IPS-18c (cell line): ENCODE measurements at regions not wholly inside any gene's neighbourhood (a gene's known extent, or its start where the extent isn't known, plus 50 kb on each side); places are given as distances from the start of the nearest gene placed in this dataset.

Source experiments
- H3K4me3 ChIP-seq: 2 replicates; pipeline ENCODE4 v1.7.0; 2013; ENCODE audit warnings: low read depth, mild to moderate bottlenecking, low read length, moderate library complexity; ENCODE audit not compliant: insufficient read depth
- H3K9me3 ChIP-seq: one replicate; pipeline ENCODE4 v1.6.1; 2013; ENCODE audit warnings: mild to moderate bottlenecking, low read length, moderate library complexity; ENCODE audit not compliant: control insufficient read depth, insufficient read depth

DNA sequence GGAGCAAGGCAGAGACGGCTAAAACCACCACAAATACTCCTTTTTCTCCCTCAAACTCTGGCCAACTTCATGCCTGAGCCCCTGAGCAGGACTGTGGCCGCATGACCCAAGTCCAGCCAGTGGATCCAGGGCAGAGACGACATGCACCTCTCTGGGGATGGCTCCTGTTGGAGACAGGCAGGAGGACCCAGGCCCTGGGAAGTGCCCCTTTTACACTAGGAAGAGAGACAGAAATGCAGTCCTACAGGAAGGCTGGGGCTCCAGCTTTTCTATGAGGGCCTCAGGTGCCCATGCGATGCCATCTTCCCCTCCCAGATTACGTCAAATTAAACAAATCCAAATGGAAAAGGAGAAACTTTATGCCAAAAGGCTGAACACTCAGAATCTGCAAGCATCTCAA lies 498.0 kb downstream of the BRD1 start:
- Histone ChIP-seq H3K4me3 (no peak overlapping the region), H3K9me3 (peaks cover 2% of the 10 kb centered on the region)

DNA sequence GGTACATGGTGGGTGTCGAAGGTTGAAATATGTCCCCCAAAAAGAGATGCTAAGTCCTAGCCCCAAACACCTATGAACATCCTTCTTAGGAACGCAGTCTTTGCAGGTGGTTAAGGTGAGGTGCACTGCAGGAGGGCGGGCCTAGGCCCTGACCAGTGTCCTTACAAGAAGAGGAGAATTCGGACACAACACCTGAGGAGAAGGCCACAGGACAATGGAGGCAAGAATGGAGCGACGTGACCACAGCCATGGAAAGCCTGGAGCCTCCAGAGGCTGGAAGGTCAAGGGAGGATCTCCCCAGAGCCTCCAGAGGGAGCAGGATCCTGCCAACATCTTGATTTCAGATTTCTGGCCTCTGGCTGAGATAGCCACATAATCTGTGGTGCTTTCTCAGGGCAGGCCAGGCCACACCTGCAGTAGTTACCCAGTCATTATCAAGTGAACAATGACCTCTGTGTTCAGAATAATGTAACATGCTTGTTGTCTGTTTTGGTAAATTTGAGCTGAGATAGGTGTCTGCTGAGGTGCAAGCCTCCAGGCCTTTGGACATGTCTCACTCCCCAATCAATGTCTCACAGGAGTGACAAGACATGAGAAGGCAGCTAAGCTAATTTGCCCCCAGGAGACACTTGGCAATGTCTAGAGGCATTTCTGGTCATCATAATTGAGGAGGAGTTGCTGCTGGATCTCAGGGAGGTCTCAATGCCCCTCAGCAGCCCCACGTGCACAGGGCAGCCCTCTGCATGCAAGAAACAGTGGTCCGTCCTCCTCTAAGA lies 498.9 kb downstream of the BRD1 start:
- H3K9me3 ChIP-seq: peaks cover 2% of the 10 kb centered on the region
- H3K4me3 ChIP-seq: no peak overlapping the region

DNA sequence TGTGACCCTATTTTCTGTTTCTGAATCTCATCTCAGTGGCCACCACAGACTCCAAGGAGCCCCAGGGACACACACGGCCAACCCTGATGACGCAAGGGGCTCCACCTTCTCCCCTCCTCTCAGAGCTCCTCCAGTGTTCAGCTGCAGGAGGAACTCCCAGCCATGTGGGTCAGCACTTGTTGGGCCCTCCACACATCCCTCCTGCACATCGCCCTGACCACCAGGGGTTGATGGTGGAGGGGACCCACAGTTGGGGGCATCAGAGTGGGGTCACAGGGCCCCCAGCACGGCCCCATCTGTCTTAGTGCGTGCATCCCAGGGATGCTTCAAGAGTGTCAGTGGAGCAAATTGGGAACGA lies 499.6 kb downstream of the BRD1 start:
- H3K9me3 ChIP-seq: peaks cover 2% of the 10 kb centered on the region
- no peak overlapping the region for H3K4me3 ChIP-seq

DNA sequence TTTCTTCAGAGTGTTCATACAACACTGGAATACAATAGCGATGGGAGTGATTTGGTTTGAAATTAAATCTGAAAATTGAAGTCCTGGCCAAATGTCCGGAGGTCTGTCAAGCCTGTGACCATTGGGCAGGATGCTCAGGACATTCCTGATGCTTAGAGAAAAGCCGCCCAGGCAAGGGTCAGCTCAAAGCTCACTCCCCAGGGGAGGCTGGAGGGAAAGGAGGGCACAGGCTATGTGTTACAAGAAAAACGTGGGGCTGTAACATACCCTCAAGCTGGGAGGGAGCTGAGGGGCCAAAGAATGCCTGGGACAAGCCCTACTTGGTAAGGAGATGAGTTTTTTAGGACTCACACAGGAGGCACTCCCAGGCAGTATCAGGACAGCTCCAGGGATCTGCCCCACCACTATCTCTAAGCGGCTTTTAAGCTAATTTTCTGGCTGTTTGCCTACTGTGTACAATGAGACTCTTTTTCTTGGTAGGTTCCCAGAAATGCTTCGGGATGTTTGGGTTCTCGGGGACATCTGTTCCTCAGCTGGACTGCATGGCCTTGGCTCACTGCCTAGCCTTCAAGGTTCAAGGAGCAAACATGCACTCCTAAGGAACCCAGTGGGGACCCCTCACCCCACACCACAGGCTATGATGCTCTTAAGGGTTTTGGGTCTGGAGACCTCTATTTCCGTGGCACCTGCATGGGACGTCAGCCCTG lies 500.1 kb downstream of the BRD1 start:
- Histone ChIP-seq H3K9me3 (peaks cover 2% of the 10 kb centered on the region), H3K4me3 (no peak overlapping the region)

DNA sequence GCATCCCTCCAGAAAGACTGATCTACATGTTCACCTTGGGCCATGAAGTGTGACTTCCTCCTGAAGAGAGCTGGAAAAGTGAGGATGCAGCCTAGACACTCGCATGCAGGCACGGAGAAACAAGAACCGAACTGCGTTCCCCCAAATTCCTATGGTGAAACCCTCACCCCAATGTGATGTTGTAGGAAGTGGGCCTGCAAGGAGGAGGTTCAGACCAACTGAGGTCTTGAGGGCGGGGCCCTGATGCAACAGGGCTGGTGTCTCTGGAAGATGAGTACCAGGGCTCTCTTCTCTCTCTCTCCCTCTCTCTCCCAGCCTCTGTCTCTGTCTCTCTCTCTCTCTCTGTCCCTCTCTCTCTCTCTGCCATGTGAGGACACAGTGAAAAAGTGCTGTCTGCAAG lies 501.1 kb downstream of the BRD1 start:
- Histone ChIP-seq H3K4me3 (no peak overlapping the region), H3K9me3 (peaks cover 2% of the 10 kb centered on the region)

DNA sequence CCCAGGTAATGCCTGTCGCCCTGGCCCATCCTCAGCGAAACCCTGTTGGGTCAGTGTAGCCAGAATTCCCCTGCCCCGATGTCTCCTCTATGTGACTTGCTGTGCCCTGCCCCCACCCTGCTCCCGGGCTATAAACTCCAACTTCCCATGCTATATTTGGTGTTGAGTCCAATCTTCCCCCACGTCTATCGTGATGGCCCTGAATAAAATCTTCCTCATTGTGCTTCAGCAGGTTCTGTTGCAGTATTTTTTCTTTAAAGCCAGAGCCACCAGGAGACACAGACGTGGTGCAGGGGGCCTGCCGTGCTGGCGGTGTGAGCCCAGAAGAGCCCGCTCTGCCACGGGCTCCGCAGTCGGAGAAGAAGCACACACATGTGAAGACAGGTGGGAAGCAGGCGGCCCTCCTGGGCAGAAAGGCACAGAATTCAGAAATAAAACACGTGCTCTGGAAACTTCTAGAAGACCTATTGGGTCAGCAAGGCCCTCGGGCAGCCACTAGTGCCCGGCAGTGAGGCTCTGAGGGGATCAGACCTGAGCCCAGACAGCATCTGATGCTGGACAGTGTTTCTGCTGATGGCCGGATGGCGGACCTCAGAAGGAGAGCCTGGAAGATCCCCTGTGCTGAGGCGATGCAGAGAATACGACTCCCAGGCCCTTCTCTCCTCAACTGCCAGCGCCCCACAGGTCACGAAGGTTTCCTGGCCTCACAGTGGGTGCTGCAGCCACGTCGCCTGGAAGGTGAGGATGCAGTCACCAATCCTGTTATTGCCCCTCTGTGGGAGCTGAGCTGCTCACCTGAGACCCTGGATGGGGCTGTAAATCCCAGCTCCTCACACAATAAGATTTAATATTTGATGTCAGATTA lies 501.9 kb downstream of the BRD1 start:
- Histone ChIP-seq H3K9me3 (peaks cover 2% of the 10 kb centered on the region), H3K4me3 (no peak overlapping the region)

DNA sequence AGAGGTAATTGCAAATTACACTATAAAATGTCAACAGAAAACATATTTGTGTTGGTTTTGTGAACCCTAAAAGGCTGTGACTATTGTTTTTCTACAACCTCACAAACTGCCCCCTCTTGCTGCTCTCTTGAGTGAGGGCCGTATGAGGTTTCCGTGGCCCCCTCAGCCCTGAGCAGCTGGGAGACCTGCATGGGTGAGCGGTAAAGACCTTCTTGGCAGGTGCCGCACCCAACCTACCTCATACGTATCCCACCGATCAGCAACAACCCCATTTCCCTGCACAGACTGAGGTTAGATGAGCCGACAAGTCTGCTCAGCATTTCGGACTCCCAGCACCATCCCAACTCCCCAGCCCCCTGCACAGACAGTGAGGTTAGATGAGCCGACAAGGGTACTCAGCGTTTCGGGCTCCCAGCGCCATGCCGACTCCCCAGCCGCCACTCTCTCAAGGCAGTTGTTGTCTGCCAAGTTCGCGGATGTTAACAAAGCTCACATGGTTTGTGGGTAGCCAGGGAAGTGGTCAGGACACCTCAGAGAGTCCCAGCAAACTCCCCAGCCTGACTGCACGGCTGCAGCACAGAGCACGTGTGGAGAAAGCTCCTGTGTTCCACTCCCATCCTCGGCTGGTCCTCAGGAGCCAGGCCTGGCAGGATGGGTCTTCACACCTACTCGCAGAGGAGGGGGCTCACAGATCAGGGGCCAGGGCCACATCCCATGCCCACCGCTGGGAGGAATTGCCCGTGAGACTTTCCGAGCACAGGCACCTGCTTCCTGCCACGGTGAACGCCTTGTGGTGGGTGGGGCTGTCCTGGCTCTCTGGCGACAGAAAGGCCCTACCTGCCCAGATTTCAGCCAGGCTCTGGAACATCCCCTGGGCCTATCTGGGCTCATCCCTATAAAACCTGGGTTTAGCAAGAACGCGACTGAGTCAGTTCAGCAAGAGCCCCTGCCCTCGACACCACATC lies 502.9 kb downstream of the BRD1 start:
- Histone ChIP-seq H3K4me3 (no peak overlapping the region), H3K9me3 (peaks cover 2% of the 10 kb centered on the region)

DNA sequence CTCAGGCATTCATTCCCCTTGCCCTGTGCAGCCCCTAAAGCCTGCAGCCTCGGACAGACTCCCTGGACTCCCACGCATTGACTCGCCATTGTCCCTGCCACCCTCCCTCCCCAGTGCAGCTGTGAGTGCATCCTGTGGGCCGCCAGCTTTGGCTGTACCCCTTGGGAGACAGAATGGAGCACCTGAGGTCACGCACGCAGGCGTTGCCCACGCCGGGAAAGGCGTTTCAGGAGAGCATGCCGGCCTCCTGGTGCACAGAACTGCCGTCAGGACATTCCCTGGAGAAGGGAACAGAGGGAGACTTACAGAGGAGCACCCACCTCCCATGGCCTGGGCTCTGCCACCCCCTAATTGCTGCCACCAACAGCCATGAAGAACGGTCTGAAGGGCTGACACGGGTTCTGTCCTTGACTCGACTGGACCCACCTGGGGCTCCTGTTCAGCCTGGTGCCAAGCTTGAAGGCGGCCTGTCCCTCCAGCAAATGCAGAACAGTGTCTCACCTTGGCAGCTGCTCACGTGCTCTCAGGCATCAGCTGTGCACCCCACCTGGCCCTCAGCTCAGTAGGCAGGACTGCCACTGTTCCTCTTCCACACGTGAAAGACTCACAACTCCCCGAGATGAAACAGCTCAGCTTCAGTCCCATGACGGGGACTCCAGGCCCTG lies 503.8 kb downstream of the BRD1 start:
- Histone ChIP-seq H3K9me3 (peaks cover 2% of the 10 kb centered on the region), H3K4me3 (no peak overlapping the region)

DNA sequence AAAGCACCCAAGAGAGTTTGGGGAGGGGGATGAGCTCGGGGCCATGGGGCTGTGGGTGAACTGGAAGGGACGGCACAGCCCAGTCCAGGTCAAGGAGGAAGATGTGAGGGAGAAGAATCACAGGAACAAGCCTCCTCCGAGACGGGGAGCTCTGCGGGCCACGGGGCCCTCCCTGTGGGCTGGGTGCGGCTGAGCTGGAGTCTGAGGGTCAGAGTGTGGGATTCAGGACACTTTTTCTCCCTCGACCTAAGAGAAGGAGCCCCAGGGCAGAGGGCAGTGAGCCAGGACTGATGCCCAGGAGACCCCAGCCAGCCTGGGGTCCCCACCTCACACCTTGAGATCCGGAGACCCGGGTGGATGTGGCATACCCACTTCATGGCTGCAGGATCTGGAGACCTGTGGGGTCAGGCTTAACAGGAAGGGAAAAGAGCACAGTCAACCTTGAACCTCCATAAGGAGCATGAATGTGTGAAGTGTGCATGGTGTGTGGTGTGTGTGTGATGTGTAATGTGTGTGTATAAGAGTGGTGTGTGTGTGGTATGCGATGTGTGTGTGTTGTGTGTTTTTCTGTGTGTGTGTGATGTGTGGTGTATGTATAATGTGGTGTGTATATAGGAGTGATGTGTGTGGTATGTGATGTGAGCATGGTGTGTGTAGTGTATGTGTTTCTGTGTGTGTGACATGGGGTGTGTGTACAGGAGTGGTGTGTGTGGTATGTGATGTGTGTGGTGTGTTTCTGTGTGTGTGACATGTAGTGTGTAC lies 504.6 kb downstream of the BRD1 start:
- peaks cover 2% of the 10 kb centered on the region for H3K9me3 ChIP-seq
- no peak overlapping the region for H3K4me3 ChIP-seq

DNA sequence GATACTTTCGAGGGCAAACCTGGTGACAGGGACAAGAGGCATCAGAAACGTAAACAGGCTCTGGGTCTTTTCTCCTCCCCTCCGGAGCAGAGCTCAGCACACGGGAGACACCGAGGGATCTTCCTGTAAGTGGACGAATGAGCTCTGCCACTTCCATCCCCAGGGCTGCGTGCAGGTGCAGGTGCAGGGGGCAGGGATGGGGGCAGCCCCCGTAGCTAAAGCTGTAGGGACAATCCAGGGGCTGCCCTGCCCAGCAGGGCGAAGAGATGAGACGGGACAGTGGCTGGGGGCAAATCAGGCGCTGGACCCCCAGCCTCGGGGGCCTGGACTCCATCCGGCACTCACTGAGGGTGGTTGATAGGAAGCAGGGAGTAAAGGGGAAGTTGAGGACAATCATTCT lies 505.4 kb downstream of the BRD1 start:
- Histone ChIP-seq H3K4me3 (no peak overlapping the region), H3K9me3 (no peaks in the 10 kb centered on the region)

DNA sequence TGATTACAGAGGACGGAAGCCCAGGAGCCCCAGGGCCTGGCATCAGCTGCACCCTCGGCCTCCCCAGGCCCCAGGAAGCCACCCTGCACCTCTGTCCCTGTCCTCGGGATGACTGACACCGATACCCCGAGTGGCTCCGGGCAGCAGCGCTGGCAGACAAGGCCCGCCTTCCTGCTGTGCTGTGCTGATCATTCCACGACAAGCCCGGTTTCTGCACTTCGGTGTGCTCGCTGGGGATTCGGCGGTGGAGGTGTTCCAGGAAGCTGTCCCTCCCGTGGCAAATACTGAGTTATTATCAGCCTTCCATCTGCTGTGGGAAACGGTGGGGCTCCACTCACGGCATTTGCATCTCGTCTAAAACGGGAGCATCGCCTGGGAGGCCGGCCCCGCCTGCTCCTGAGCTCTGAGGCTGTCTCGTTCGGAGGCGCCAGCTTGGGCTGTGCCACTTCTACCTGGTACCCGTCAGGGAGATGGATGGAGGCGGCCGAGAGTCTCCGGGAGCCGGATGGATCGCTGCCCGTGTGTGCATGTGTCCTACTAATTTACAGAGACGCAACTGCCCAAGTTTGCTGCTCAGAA lies 506.1 kb downstream of the BRD1 start:
- H3K4me3 ChIP-seq: no peak overlapping the region
- no peaks in the 10 kb centered on the region for H3K9me3 ChIP-seq

DNA sequence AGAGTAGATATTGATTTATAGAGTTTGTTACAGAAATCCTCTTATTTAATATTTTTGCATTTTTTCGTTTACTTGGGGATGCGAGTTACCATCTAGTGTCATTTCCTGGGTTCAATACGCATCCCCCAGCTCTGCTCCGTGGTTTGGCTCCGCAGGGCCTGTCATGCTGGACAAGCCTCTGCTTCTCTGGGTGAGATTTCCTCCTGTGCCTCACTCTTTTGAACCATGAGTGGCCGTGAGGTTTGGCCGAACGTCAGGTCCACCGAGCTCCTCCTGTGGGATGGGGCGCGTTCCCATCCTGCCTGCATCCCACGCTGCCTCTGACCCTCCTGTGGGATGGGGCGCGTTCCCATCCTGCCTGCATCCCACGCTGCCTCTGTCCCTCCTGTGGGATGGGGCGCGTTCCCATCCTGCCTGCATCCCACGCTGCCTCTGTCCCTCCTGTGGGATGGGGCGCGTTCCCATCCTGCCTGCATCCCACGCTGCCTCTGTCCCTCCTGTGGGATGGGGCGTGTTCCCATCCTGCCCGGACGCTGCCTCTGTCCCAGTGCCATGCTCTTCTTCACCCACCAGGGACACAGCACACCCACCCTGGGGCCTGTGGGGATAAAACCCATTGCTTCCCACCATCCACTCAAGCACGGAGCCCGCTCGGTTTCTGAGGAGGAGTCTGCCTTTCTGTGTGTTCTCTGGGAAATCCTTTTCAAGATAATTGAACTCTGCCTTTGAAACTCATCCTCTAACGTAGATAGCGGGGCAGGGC lies 506.8 kb downstream of the BRD1 start:
- Histone ChIP-seq H3K4me3 (no peak overlapping the region), H3K9me3 (no peaks in the 10 kb centered on the region)

DNA sequence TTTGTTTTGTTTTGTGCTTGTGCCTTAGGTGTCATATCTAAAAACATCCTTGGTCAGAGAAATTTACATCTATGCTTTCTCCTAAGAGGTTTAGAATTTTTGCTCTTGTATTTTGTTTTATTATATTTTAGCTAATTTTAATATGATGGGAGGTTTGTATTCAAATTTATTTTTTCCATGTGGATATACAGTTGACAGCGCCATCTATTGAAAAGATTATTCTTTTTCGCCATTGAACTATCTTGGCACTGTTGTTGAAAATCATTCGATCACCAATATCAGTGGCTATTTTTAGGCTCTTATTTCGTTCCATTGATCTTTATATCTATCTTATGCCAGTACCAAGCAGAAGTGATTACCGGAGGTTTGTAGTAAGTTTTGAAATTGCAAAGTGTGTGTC lies 510.3 kb downstream of the BRD1 start:
- no peak overlapping the region for H3K4me3 ChIP-seq
- H3K9me3 ChIP-seq: no peaks in the 10 kb centered on the region

DNA sequence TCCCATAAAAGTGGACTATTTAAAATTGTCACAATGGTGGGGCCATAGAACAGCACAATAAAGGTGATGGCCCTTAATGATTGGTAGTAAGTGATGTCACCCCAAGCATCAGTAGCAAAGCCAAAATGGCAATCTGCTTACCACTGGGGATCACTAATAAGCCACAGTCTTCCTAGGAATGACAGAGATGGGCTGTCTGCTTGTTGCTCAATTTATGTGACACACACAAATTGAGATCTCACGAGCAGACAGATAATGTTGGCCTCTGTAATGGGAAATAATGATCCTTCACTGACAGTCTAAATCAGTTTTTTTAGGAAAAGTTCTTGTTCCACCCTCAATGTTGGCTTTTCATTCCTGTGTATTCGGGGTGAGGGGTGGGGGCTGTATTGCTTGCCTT lies 515.1 kb downstream of the BRD1 start:
- H3K4me3 ChIP-seq: no peak overlapping the region
- H3K9me3 ChIP-seq: no peaks in the 10 kb centered on the region

DNA sequence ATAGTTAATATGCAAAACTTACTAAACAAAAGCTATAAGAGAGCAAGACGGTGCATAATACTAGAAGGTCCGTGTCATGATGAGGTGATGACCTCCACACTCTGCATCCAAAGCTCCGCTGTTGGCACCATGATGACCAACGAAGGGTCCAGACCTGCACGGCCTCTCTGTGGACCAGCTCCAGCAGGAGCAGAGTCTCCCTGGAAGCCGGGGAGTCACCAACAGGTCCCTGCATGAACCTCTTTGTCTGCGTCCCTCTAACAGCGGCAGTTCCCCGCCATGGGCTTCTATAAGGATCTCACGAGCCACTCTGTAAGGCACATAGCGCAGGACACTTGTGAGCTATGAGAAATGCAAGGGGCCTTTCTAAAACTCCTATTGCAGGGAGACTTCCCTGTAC lies 517.3 kb downstream of the BRD1 start:
- no peak overlapping the region for H3K4me3 ChIP-seq
- no peaks in the 10 kb centered on the region for H3K9me3 ChIP-seq
